GM19035 (cell line): ENCODE measurements at regions not wholly inside any gene's neighbourhood (a gene's known extent, or its start where the extent isn't known, plus 50 kb on each side); places are given as distances from the start of the nearest gene placed in this dataset.
"Not testable (repeated sequence)": the region's sequence is repeated elsewhere in the genome, so short reads cannot be mapped to it uniquely, and the experiment has no call there.

ENCODE experiments used
- ATAC-seq: cut with Tn5 transposase; IDR thresholded peaks from one replicate; pipeline ENCODE4 v1.9.1; 2021; ENCODE audit not compliant: unreplicated experiment

GRCh38 chr6:84635081-84635761 lies 129.2 kb downstream of the TBX18 start:
- ATAC-seq = no peak

DNA sequence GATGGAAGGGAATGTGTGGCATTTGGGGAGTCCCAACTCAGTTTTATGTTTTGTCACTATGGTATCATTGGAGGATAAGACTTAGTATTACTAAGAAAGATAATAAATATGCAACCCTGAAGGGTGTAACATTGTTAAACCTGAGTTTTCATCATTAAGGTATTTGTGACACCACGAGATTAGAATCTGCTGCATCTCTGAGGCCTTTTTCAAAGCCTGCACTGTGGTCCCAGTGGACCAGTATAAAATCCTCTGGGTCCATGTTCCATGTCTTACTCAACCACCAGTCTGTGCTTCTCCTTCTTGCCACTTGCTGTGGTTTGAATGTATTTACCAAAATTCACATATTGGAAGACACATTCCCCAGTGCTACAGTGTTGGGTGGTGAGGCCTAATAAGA lies 130.6 kb downstream of the TBX18 start:
- no peak for ATAC-seq

GRCh38 chr6:84626527-84626926 lies 137.9 kb downstream of the TBX18 start:
- ATAC-seq = not testable (repeated sequence)

DNA sequence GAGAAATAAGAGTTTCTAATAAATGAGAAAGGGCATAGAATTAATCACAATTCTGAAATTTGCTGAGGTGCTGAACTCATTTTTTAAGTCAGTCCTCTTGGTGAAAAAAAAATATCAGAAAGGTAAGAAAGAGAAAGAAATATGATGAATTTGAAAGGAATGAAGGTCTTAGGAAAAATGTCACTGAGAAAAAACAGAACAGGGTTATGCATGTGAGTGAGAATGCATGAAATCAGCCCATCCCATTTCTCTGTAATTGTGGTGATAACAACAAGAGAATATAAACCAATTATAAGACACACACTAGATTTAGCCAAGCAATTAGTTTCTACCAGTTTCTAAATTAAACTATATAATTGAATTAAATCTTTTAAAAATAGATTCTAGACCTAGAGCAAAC lies 138.9 kb downstream of the TBX18 start:
- ATAC-seq = no peak

DNA sequence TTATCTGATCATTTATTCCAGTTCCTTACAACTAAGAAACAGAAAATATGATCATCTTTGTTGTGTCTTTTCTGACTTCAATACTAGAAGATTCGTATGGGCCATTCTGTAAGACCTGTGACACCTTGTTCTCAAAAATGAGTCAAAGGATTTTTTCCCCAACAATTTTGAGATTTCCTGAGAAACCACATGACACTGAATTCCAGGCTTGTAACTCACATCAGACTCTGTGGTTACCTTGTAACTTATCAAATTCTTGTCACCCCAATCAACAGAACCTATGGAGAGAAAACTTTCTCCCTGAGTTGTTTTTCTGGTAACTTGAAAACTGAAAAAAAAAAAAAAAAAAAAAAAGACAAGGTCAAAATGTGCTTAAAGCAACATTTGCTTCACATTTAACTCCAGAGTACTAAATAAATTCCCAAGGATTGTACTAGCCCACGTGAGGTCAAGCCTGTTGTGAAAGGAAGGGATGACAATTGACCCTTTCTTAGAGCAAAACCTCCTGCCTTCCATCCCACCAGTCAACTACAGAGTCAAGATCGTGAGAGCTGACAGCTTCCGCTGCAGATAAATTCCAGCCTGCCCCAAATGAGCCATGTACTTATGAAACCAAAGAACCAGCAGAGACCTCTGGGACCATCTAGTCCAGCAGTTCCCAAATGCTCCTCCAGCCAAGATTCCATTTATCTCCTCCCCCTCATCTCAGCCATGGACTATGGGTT lies 140.3 kb downstream of the TBX18 start:
- no peak for ATAC-seq

GRCh38 chr6:84618836-84619235 lies 145.6 kb downstream of the TBX18 start:
- ATAC-seq = no peak

GRCh38 chr6:84618046-84618752 lies 146.2 kb downstream of the TBX18 start:
- no peak for ATAC-seq

DNA sequence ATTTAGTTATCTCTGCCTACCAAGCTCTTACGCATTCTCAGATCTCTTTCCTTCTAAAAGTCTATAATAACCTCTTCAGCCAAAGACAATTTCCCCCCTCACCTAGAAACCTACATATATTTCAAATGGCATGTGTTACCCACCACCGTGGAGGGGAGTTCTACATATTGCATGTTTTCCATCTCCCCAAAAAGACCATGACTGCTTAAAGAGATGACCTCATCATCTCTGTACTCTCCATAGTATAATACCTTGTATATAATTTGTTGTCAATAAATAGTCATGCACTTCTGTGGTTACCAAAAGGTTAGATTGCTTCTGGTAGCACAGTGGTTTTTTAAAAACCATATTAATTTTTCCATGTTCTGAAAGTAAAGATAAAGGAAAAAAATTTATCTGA lies 148.4 kb downstream of the TBX18 start:
- no peak for ATAC-seq

DNA sequence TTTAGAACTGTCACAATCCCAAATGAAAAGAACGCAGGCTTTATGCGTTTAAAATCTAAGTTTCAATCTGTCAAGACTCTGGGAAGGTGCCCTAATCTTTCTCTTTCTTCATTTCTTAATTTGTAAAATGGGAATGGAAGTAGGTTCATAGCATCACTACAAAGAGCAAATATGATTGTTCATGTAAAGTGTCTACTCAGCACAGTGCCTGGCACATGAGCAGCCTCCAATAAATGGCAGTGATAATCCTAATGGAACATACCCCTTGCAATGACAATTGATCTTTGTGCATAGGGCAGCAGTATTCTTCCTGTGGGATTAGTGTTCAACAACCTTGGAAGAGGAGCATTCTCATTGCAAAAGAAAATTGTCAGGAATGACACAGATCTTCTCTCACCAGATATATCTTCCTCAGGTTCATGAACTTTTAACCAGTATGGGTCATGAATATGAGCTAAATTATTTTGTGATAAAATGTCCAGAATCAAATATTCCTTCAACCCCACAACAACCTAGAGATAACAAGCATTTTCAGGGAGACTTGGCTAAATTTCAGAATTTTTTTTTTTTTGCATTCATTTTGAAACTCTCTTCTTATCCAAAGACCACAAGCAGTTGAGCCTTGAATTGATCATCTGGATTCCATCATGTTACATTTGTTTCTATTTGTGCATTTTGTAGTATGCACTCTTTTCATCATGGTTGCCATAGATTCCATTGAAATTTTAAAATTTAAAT lies 149.1 kb downstream of the TBX18 start:
- no peak for ATAC-seq

GRCh38 chr6:84606860-84607259 lies 157.5 kb downstream of the TBX18 start:
- ATAC-seq = no peak

GRCh38 chr6:84605298-84605697 lies 159.1 kb downstream of the TBX18 start:
- no peak for ATAC-seq

- ATAC-seq = no peak
These were observed 163.0 kb downstream of the TBX18 start for GRCh38 chr6:84601366-84601765.

GRCh38 chr6:84599991-84600390 lies 164.4 kb downstream of the TBX18 start:
- ATAC-seq = no peak

- no peak for ATAC-seq
These were observed 167.0 kb downstream of the TBX18 start for GRCh38 chr6:84597238-84597875.

DNA sequence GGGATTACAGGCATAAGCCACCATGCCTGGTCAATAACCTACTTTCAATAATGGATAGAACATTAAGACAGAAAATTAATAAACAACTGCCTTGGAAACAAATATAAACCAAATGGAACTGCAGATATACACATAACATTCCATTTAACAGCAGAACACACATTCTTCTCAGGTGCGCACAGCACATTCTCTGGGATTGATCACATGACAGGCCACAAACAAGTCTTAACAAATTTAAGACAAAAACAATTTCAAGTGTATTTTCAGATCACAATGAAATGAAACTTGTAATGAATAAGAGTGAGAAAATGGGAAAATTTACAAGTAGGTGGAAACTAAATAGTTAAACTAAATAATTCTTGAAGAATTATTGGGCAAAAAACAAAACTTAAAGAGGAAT lies 167.9 kb downstream of the TBX18 start:
- ATAC-seq = no peak

DNA sequence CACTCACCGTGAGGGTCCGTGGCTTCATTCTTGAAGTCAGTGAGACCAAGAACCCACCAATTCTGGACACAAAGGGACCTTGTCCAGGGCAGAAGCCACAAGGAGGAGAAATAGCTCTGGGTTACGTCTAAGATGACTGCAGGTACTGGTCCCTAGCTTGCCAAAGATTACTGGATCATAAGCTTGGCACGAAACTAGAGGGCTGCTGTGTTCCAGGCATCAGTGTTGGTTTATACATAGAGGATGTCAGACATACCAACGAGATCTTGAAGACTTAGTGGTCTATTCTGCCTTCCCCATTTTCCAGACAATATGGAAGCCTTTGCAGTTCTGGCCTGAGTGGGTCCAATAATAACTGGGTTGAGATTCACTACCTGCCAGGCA lies 175.7 kb downstream of the TBX18 start:
- ATAC-seq = no peak

DNA sequence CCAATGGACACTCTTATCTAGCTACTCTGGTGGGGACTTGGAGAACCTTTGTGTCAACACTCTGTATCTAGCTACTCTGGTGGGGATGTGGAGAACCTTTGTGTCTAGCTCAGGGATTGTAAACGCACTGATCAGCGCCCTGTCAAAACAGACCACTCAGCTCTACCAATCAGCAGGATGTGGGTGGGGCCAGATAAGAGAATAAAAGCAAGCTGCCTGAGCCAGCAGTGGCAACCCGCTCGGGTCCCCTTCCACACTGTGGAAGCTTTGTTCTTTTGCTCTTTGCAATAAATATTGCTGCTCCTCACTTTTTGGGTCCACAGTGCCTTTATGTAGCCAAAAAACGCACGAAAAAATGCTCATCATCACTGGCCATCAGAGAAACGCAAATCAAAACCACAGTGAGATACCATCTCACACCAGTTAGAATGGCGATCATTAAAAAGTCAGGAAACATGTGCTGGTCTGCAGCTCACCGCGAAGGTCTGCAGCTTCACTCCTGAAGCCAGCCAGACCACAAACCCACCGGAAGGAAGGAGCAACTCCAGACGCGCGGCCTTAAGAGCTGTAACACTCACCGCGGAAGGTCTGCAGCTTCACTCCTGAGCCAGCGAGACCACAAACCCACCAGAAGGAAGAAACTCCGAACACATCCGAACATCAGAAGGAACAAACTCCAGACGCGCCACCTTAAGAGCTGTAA lies 176.3 kb downstream of the TBX18 start:
- ATAC-seq = not testable (repeated sequence)

DNA sequence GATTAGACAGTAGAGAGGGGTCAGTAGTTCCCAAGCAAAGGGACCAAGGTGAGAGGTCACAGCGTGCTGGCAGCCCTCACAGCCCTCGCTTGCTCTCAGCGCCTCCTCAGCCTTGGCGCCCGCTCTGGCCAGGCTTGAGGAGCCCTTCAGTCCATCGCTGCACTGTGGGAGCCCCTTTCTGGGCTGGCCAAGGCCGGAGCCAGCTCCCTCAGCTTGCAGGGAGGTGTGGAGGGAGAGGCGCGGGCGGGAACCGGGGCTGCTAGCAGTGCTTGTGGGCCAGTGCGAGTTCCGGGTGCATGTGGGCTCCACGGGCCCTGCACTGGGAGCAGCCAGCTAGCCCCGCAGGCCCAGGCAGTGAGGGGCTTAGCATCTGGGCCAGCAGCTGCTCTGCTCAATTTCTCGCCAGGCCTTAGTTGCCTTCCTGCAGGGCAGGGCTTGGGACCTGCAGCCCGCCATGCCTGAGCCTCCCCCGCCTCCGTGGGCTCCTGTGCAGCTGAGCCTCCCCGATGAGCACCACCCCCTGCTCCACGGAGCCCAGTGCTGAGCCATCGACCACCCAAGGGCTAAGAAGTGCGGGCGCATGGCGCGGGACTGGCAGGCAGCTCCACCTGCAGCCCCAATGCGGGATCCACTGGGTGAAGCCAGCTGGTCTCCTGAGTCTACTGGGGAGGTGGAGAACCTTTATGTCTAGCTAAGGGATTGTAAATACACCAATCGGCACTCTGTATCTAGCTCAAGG lies 177.0 kb downstream of the TBX18 start:
- not testable (repeated sequence) for ATAC-seq

- no peak for ATAC-seq
These were observed 180.6 kb downstream of the TBX18 start for GRCh38 chr6:84583784-84584183.

- ATAC-seq = no peak
These were observed 181.4 kb downstream of the TBX18 start for GRCh38 chr6:84582997-84583396.
